Stomach (tissue), 8 donors: ENCODE measurements at regions not wholly inside any gene's neighbourhood (a gene's known extent, or its start where the extent isn't known, plus 50 kb on each side); places are given as distances from the start of the nearest gene placed in this dataset.

ENCODE experiments used
- DNase-seq, 2 donors: peaks; one replicate each; pipeline versions ENCODE4 v3.0.0 to v3.0.0-alpha.2; 2013 to 2019
- H3K27ac ChIP-seq, 5 donors: fragments of 200-600 bp in 4 of 5; sonication (generic) in 4 of 5; one replicate each; pipeline ENCODE4 v1.5.1; 2013 to 2019; ENCODE audit warnings: mild to moderate bottlenecking in 1 of 5, moderate library complexity in 1 of 5
- H3K27me3 ChIP-seq, 3 donors: fragments of 200-600 bp; sonication (generic); one replicate each; pipeline ENCODE4 v1.5.1; 2017 to 2019; ENCODE audit warnings: mixed run types in 1 of 3
- H3K36me3 ChIP-seq, 4 donors: fragments of 200-600 bp; sonication (generic); 1 replicate in 3 of 4; 2 replicates in 1 of 4; pipeline ENCODE4 v1.5.1; 2016 to 2019
- H3K4me1 ChIP-seq, 4 donors: fragments of 200-600 bp; sonication (generic); one replicate each; pipeline ENCODE4 v1.5.1; 2016 to 2019
- H3K4me3 ChIP-seq, 4 donors: fragments of 200-600 bp; sonication (generic) in 3 of 4; one replicate each; pipeline ENCODE4 v1.5.1; 2016 to 2019; ENCODE audit warnings: mild to moderate bottlenecking in 1 of 4
- H3K9me3 ChIP-seq, 4 donors: fragments of 200-600 bp; sonication (generic); one replicate each; pipeline ENCODE4 v1.5.1; 2016 to 2019
- CTCF ChIP-seq, 7 experiments: fragments of 450-650 bp in 4 of 7; fragments of 200-600 bp in 3 of 7; sonication (generic) in 3 of 7; IDR thresholded peaks; one replicate each; pipeline ENCODE4 v1.5.1; 2016 to 2019; ENCODE audit warnings: antibody characterized with exemption in 7 of 7, control low read depth in 2 of 7, mild to moderate bottlenecking in 1 of 7
- EP300 ChIP-seq: sonication (generic); formaldehyde crosslinking; IDR thresholded peaks from one replicate; pipeline ENCODE4 v1.6.1; 2017; ENCODE audit warnings: antibody characterized with exemption
- POLR2A ChIP-seq, 4 donors: fragments of 450-650 bp; IDR thresholded peaks; one replicate each; pipeline ENCODE4 v1.6.1; 2016; ENCODE audit warnings: antibody characterized with exemption in 4 of 4, control low read depth in 2 of 4, mild to moderate bottlenecking in 1 of 4, moderate library complexity in 1 of 4
- POLR2AphosphoS5 ChIP-seq, 3 donors: sonication (generic); formaldehyde crosslinking; IDR thresholded peaks; one replicate each; pipeline ENCODE4 v1.6.1; 2016; ENCODE audit warnings: antibody characterized with exemption in 3 of 3
- WGBS, 5 donors: extraction: QIAGEN DNeasy Blood & Tissue Kit in 3 of 5; methylation state at CpG; one replicate each; pipeline versions ENCODE4 v1.1.5 to v1.1.7; 2013 to 2018; 5-methylcytosine and 5-hydroxymethylcytosine counted together
- intact Hi-C: fragments of 100-400 bp; cut with DNase I; formaldehyde crosslinking; loops from one replicate; pipeline ENCODE4 v1.15.1; 2023; ENCODE audit warnings: low total_unique reads
- donor health status: healthy with polysubstance abuse.
- donor health status: Bipolar disorder and iron deficiency.
- donor health status: healthy.

GRCh38 chr6:165956874-165957273 lies 210.8 kb downstream of the TBXT start:
- no peak for DNase-seq
- Histone ChIP-seq H3K27me3 (no peaks in the 10 kb centered on the region), H3K9me3 (no peaks in the 10 kb centered on the region), H3K4me1 (no peaks in the 10 kb centered on the region), H3K4me3 (no peak overlapping the region), H3K27ac (no peak overlapping the region), H3K36me3 (no peaks in the 10 kb centered on the region)
- no peak for TF ChIP-seq CTCF (IDR thresholded peaks at IDR 0.05)
- TF ChIP-seq POLR2AphosphoS5 (IDR thresholded peaks at IDR 0.05), result no peak
- no peak for TF ChIP-seq EP300
- TF ChIP-seq POLR2A (IDR thresholded peaks at IDR 0.05), result no peak
- intact Hi-C loops, result no loop called here
- WGBS, 5 donors, result 46 to 86% (median 82%) methylated on average over 1 of the region's 1 CpG

GRCh38 chr6:165952514-165952913 lies 215.1 kb downstream of the TBXT start:
- Histone ChIP-seq H3K27ac (no peak overlapping the region), H3K36me3 (no peaks in the 10 kb centered on the region), H3K4me1 (no peaks in the 10 kb centered on the region), H3K27me3 (no peaks in the 10 kb centered on the region), H3K4me3 (no peak overlapping the region), H3K9me3 (no peaks in the 10 kb centered on the region)
- TF ChIP-seq CTCF (IDR thresholded peaks at IDR 0.05), result no peak
- no peak for TF ChIP-seq POLR2AphosphoS5 (IDR thresholded peaks at IDR 0.05)
- no peak for TF ChIP-seq POLR2A (IDR thresholded peaks at IDR 0.05)
- no peak for TF ChIP-seq EP300
- no peak for DNase-seq
- intact Hi-C loops, result no loop called here
- WGBS, 5 donors, result 37 to 51% (median 47%) methylated on average over 7 of the region's 7 CpGs

GRCh38 chr6:165950316-165950715 lies 217.3 kb downstream of the TBXT start:
- Histone ChIP-seq H3K27ac (no peak overlapping the region), H3K9me3 (no peaks in the 10 kb centered on the region), H3K4me3 (no peak overlapping the region), H3K27me3 (no peaks in the 10 kb centered on the region), H3K4me1 (no peaks in the 10 kb centered on the region), H3K36me3 (no peaks in the 10 kb centered on the region)
- no peak for DNase-seq
- no peak for TF ChIP-seq CTCF (IDR thresholded peaks at IDR 0.05)
- TF ChIP-seq POLR2AphosphoS5 (IDR thresholded peaks at IDR 0.05), result no peak
- TF ChIP-seq POLR2A (IDR thresholded peaks at IDR 0.05), result no peak
- 77 to 86% (median 83%) methylated on average over 5 to 6 of the region's 6 CpGs for WGBS, 5 donors
- intact Hi-C loops, result no loop called here

GRCh38 chr6:165949324-165949723 lies 218.3 kb downstream of the TBXT start:
- 78 to 91% (median 88%) methylated on average over 12 of the region's 12 CpGs for WGBS, 5 donors
- H3K36me3 ChIP-seq, result no peaks in the 10 kb centered on the region
- TF ChIP-seq EP300 (no peak), POLR2AphosphoS5 (IDR thresholded peaks at IDR 0.05) (no peak), CTCF (IDR thresholded peaks at IDR 0.05) (no peak), POLR2A (IDR thresholded peaks at IDR 0.05) (no peak)

More at GRCh38 chr6:165949324-165949723, 218.3 kb downstream of the TBXT start:
- intact Hi-C loops, result no loop called here
- Histone ChIP-seq H3K4me1 (no peaks in the 10 kb centered on the region), H3K27me3 (no peaks in the 10 kb centered on the region), H3K27ac (no peak overlapping the region), H3K4me3 (no peak overlapping the region), H3K9me3 (no peaks in the 10 kb centered on the region)
- DNase-seq, result no peak
